NCI-H2171 treated with DMSO at 0.1 percent for 48 hours (cell line): ENCODE measurements at regions not wholly inside any gene's neighbourhood (a gene's known extent, or its start where the extent isn't known, plus 50 kb on each side); places are given as distances from the start of the nearest gene placed in this dataset.

ENCODE experiments used
- DNase-seq: peaks from one replicate; lab custom pipeline; 2025; lab: John Stamatoyannopoulos, UW

GRCh38 chr17:14901376-14901775 lies 363.8 kb downstream of the PMP22 start:
- no peak for DNase-seq

- no peak for DNase-seq
These were observed 378.9 kb downstream of the PMP22 start for GRCh38 chr17:14886200-14886739.

- no peak for DNase-seq
These were observed 383.0 kb downstream of the PMP22 start for GRCh38 chr17:14882131-14882530.

DNA sequence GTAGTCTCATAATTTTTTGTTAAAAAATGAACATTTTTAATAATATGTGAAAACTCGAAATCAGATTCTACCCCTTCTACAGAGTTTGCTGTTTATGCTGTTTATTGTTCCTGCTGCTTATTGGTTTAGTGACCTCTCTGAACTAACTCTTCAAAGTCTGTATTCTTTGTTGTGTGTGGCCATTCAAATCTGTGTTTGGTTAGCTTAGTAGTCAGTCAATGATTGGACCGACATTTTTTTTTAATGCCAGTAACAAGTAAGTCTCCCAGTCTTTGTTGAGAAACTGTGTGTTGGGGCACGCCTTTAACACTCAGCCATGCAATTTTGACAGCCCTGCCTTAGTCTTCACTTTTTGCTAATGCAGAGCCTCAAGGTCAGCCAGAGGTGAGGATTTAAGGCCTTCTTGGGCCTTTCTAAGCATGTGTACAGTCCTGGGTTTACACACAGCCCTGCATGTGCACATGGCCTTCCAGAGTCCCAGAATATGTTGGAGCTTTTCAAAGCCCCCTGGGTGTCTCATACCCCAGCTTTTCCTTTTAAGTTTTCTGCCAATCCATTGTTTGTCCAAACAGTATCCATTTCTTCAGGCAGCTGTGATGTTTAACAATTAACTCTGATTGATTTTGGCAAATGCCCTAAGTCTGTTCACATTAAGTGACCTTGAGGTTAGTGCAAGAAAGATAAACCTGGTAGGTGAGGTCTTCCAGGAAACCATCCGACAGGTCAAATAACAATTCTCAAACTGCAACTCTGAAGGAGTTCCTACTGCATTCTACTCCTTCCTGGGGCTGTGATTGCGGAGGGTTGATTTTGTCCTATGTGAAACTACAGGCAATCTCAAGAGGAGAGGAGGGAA lies 389.3 kb downstream of the PMP22 start:
- no peak for DNase-seq

DNA sequence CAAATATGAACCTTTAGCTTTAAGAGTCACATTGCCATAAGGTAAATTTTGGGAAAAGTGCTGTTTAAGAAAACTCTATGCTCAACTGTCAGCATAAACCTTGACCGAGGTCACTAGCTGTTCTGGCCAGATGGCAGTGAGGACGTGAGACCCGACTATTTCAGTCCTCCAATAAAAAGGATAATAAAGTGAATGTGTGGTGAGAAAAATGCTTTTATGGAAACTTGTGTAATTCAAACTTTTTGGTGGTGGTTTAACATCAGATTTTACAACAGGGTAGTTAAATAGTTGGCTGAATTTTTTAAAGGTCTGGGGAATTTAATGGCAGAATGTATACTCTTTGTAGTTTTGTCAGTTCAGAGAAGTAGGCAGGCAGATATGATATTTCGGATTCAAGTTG lies 391.1 kb downstream of the PMP22 start:
- no peak for DNase-seq

- no peak for DNase-seq
These were observed 391.6 kb downstream of the PMP22 start for GRCh38 chr17:14873540-14873939.

GRCh38 chr17:14871921-14872320 lies 393.2 kb downstream of the PMP22 start:
- DNase-seq: no peak

- DNase-seq: no peak
These were observed 398.9 kb downstream of the PMP22 start for GRCh38 chr17:14866266-14866665.

DNA sequence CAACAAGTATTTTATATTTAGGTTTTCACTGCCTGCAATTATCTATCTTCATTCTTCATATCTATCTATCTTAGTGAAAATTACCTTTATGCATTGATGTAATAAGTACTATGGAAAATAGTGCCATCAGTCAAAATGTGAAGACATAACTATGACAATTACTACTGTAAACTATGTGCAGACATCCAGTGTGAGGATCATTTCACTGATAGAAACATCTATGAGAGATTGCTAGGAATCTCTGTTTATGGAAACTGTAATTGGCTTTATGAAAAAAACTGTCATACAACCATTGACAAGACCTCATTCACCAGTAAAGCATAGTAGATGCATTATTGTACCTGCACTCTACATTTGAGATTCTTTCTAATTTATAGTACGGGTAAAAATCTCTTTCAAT lies 401.0 kb downstream of the PMP22 start:
- DNase-seq: no peak

DNA sequence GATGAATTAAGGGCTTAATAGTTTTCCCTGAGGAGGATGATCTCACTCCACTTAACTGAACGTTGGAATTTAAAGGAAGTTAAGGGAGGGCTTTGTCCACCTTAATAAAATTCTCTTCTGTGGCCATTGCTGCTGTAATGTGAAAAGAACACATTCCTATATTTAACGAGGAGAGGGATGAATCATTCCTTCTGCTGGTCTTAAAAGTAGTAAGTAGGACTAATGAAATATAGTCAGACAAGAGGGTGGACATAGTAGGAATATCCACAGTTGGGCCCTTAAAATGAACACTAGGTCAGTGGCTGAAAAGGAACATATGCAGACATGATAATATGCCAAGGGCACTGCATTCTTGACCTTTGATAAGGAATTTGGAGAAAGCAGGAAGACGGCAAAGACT lies 405.6 kb downstream of the PMP22 start:
- DNase-seq: no peak

GRCh38 chr17:14856176-14856575 lies 408.9 kb downstream of the PMP22 start:
- no peak for DNase-seq

DNA sequence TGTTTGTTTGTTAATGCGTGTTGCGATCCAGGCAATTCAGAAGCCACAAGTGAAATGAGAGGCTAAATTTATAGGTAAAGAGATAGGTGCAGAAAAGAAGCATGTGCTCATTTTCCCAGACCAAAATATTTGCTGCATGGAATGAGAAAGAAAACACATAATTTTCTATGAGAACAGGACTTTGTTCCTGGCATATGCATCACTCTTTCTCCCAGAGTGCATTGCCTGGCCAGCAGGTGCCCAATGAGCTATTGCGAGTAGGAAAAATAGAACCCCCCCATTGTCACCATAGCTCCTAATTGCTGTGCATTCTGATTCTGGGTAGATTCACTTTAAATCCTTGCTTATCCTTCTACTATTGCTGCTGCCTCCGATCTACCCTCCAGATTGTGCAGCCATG lies 410.4 kb downstream of the PMP22 start:
- DNase-seq: no peak

DNA sequence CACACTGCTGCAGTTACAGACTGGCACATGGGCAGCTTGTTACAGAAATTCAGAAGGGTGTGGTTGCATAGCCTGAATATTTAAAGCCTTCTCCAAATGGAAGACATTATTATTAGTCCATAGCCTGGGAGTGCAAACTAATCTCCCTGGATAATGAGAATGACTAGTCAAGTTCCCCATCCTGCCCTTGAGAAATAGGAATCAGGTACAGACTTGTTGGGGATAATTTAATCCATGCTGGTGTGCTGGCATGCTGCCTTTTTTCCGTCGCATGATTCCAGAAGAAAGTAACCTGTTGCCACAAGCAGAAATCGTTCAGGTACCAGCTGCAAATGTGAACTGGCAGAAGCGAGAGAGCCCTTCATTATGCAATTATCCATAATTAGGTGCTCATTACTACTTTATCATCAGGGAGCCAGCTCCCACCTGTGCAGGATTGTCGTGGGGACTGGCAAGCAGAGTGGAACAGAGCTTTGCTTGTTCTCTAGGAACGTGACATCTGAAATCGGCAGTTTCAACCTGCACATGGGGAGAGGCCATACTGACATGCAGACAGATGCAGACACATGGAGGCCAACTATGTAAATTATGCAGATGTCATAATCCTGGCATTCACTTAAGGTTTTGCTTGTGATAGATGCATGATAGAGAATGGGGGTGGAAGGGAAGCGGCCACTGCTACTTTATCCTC lies 419.4 kb downstream of the PMP22 start:
- DNase-seq: no peak

- no peak for DNase-seq
These were observed 421.9 kb downstream of the PMP22 start for GRCh38 chr17:14843086-14843795.

DNA sequence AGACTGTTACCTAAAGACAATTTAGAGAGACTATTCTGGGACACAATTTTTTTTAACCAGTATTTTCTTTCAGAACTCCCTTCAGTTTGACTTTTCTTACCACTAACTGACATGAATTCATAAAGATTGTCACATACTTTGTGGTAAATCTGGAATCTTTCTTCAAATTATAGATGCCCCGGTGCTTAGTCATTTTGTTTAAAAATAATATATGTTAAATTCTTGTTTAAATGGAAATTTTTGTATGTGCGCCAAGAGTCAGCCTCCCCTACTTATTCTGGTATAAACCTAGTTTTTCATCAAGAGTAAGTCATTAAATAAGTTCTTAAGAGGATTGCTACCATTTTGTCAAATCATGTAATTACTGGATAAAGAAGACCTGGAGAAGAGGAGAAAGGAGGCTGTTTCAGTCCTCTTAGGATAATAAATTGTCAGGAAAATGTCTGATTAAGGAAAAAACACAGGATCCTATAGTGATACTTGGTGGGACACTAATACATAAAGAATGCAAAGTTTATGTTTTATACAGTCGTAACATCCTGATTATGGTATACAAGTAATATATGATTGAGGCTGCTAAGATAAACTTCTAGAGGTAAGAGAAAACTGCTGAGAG lies 424.4 kb downstream of the PMP22 start:
- no peak for DNase-seq

- DNase-seq: no peak
These were observed 426.6 kb downstream of the PMP22 start for GRCh38 chr17:14838567-14838966.

DNA sequence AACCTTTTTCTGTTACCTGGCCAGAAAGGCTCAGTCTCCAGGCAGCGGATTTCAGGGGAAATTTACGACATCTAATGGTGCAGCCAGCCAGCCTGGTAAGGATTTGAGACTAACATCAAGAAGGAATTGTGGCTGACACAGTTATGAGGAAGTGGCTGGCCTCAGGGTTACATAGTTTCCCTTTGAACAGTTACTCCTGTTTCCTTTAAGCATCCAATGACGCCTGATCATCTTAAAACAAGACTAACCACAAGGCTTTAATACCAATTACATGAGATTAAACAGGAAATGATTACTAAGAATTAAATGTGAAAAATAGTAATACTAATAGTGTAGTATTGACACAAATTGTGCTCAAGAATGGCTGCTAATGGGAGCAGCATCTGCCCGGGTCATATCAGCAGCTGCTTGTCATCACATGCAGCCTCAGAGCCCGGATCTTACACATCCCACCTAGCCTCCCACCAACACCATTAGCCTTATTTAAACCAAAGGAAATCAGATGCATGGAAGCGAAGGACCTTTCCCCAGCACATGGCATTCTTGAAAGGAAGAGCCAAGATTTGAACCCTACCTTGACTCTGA lies 431.8 kb downstream of the PMP22 start:
- no peak for DNase-seq

GRCh38 chr17:14831491-14831890 lies 433.6 kb downstream of the PMP22 start:
- DNase-seq: no peak

GRCh38 chr17:14827396-14827919 lies 437.7 kb downstream of the PMP22 start:
- DNase-seq: no peak

GRCh38 chr17:14826358-14826757 lies 438.8 kb downstream of the PMP22 start:
- no peak for DNase-seq

- DNase-seq: no peak
These were observed 446.7 kb downstream of the PMP22 start for GRCh38 chr17:14818469-14818868.

GRCh38 chr17:14815079-14815478 lies 450.0 kb downstream of the PMP22 start:
- no peak for DNase-seq
